Right lobe of liver (tissue), 6 donors: ENCODE measurements at regions not wholly inside any gene's neighbourhood (a gene's known extent, or its start where the extent isn't known, plus 50 kb on each side); places are given as distances from the start of the nearest gene placed in this dataset.

Experiments used
- ATAC-seq, 4 donors: fragments of 200-7000 bp; cut with Tn5 transposase; one replicate each; pipeline ENCODE4 v1.9.1; 2020; ENCODE audit warnings: mild to moderate bottlenecking in 4 of 4, moderate library complexity in 4 of 4
- DNase-seq, 3 donors: peaks; one replicate each; pipeline ENCODE4 v3.0.0-alpha.2; 2020
- H3K27ac ChIP-seq, 3 donors: fragments of 200-600 bp; one replicate each; pipeline ENCODE4 v1.8.0; 2022
- H3K27me3 ChIP-seq, 2 donors: fragments of 200-600 bp; one replicate each; pipeline ENCODE4 v1.8.0; 2022
- H3K36me3 ChIP-seq, 4 donors: fragments of 200-600 bp; sonication (generic) in 1 of 4; one replicate each; pipeline versions ENCODE4 v1.5.1 to v1.8.0; 2017 to 2022; ENCODE audit warnings: control low read depth in 1 of 4
- H3K4me1 ChIP-seq, 4 donors: fragments of 200-600 bp; sonication (generic) in 1 of 4; one replicate each; pipeline versions ENCODE4 v1.5.1 to v1.8.0; 2017 to 2022; ENCODE audit warnings: control low read depth in 1 of 4
- H3K4me3 ChIP-seq, 3 donors: fragments of 200-600 bp; one replicate each; pipeline ENCODE4 v1.8.0; 2022
- H3K9me3 ChIP-seq, 4 donors: fragments of 200-600 bp; sonication (generic) in 1 of 4; one replicate each; pipeline versions ENCODE4 v1.5.1 to v1.8.0; 2017 to 2022; ENCODE audit warnings: control low read depth in 1 of 4
- CTCF ChIP-seq, 4 donors: fragments of 200-600 bp in 3 of 4; fragments of 450-650 bp in 1 of 4; IDR thresholded peaks; one replicate each; pipeline versions ENCODE4 v1.5.1 to v1.8.0; 2016 to 2022; ENCODE audit warnings: antibody characterized with exemption in 4 of 4, mild to moderate bottlenecking in 2 of 4
- POLR2A ChIP-seq: fragments of 450-650 bp; IDR thresholded peaks from one replicate; pipeline ENCODE4 v1.6.1; 2017; ENCODE audit warnings: antibody characterized with exemption, mild to moderate bottlenecking
- WGBS: methylation state at CpG from one replicate; pipeline ENCODE4 v1.1.6; 2018; ENCODE audit warnings: low coverage, low lambda C conversion rate; ENCODE audit not compliant: insufficient coverage; ENCODE audit errors: missing lambda C conversion rate; 5-methylcytosine and 5-hydroxymethylcytosine counted together
- intact Hi-C, 2 donors: fragments of 100-400 bp; cut with DNase I; formaldehyde crosslinking; loops; one replicate each; pipeline versions ENCODE4 v1.11.2 to v1.14.1; 2022
- donor health status: DM: no; HTN: yes; CAD: no.
- donor health status: DM: no; HTN: no; CAD: no.
- donor health status: DM: no; HTN: no; CAD: no.
- donor health status: DM: no; HTN: yes; CAD: no.
- donor health status: DM: no; HTN: yes; CAD: no.

DNA sequence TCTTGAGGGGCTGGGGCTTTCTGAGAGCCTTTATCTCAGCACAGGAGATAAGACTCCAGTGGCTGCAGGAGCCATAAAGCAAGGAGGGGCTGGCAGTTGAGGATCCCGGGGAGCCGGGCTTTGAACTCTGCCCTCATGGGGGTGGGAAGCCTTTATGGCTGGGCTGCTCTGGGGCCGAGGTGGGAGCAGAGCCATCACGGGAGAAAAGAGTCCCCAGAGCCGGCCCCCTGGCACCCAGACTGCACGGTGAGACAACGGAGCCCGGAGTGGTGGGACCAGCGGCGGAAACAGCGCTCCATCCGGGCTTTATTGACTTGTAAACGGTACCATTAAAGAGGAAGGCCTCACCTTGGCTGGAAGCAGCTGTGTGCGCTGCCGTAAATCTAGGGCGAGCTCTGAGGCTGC is 162.6 kb downstream of the MYCN start:
- intact Hi-C loops = no loop called here
- Histone ChIP-seq H3K4me1 (peaks cover 0 to 15% (median 3%) of the 10 kb centered on the region in 4 donors), H3K4me3 (no peak overlapping the region), H3K27me3 (no peaks in the 10 kb centered on the region), H3K27ac (no peak overlapping the region), H3K36me3 (no peaks in the 10 kb centered on the region), H3K9me3 (no peaks in the 10 kb centered on the region)
- 86% methylated on average over 7 of the region's 16 CpGs for WGBS
- DNase-seq (no peak), ATAC-seq (no peak)
- TF ChIP-seq CTCF (IDR thresholded peaks at IDR 0.05) = no peak
- TF ChIP-seq POLR2A = no peak

- WGBS = 70% methylated on average over 3 of the region's 14 CpGs
- H3K27ac ChIP-seq = no peak overlapping the region
- DNase-seq (no peak), ATAC-seq (no peak)
- H3K9me3 ChIP-seq = no peaks in the 10 kb centered on the region
- peaks cover 0 to 19% (median 3%) of the 10 kb centered on the region in 4 donors for H3K4me1 ChIP-seq
- H3K36me3 ChIP-seq = no peaks in the 10 kb centered on the region
- TF ChIP-seq CTCF (IDR thresholded peaks at IDR 0.05) = no peak
- no peak for TF ChIP-seq POLR2A
- intact Hi-C loops = no loop called here
- H3K4me3 ChIP-seq = no peak overlapping the region
- no peaks in the 10 kb centered on the region for H3K27me3 ChIP-seq
These were observed 162.1 kb downstream of the MYCN start for GRCh38 chr2:16102358-16102975.

- H3K9me3 ChIP-seq = no peaks in the 10 kb centered on the region
- H3K27ac ChIP-seq = no peak overlapping the region
- intact Hi-C loops = no loop called here
- H3K4me3 ChIP-seq = no peak overlapping the region
- ATAC-seq (no peak), DNase-seq (no peak)
- no peak for TF ChIP-seq POLR2A
- TF ChIP-seq CTCF (IDR thresholded peaks at IDR 0.05) = no peak
- H3K27me3 ChIP-seq = no peaks in the 10 kb centered on the region
- 77% methylated on average over 2 of the region's 3 CpGs for WGBS
- H3K36me3 ChIP-seq = no peaks in the 10 kb centered on the region
- H3K4me1 ChIP-seq = peaks cover 0 to 28% (median 6%) of the 10 kb centered on the region in 4 donors
These were observed 160.8 kb downstream of the MYCN start for GRCh38 chr2:16101196-16101595.

DNA sequence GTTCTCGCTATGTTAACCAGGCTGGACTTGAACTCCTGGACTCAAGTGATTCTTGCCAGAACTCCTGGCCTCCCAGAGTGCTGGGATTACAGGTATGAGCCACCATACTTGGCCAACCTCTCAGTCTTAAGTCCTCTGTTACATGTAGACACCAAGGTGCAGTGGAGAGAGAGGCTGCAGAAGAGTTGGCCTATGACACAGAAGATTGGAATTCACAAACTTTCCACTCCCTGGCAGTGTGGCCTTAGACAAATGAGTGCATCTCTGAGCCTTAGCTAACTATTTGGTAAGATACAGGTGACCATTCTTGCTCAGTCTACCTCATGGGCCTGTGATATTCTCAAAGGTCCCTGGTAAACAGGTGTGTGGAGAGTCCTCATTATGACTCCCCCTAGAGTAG is 159.7 kb downstream of the MYCN start:
- intact Hi-C loops = no loop called here
- no peak for DNase-seq
- no peaks in the 10 kb centered on the region for H3K36me3 ChIP-seq
- peaks cover 0 to 31% (median 6%) of the 10 kb centered on the region in 4 donors for H3K4me1 ChIP-seq
- H3K27me3 ChIP-seq = no peaks in the 10 kb centered on the region
- peak in 1 of 4 donors; percentile 58 for ATAC-seq
- TF ChIP-seq CTCF (IDR thresholded peaks at IDR 0.05) (no peak), POLR2A (no peak)
- WGBS = 89% methylated on average over 1 of the region's 1 CpG
- H3K9me3 ChIP-seq = no peaks in the 10 kb centered on the region
- no peak overlapping the region for H3K27ac ChIP-seq
- H3K4me3 ChIP-seq = no peak overlapping the region
